ENCODE measurements at regions not wholly inside any gene's neighbourhood (a gene's known extent, or its start where the extent isn't known, plus 50 kb on each side); places are given as distances from the start of the nearest gene placed in this dataset.
A peak's percentile ranks its signal among the peaks of the same experiment; 100 is the strongest.

DNA sequence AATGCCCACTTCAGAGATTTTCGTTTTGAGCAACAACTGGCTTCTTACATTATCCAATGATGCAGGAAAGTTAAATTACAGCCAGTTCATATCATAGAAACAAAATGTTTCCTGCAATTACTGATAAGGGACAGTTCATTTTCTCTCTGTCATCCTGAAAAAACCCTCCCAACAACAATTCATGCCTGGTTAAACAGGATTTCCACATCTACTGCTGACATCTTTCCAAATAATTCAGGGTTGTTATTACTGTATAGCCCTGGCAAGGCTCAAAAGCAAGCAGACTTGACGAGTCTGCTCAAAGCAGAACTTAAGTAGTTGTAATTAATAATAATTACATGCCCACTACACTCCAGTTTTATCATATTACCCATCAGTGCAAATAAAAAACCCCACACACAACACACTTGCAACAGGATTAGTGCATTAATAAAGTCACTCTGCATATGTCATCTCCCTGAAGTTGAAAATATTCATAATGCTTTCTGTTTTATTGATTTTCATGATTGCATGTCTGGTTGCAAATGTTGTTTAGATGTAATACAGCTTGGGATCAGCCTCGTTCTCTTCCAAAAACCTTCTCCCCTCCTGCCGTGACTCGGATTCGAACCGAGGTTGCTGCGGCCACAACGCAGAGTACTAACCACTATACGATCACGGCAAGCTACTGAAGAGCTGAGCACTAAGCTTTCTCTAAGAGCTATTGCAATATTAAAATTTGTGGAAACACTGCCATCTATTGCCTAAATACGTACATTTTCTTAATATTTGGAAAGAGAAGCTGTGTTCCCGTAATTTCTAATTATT, 119.6 kb upstream of the NFIB start:
- DNase-seq (ENCODE audit: low spot score), result peak; percentile 20
- POLR2A ChIA-PET (ENCODE audit: low non-redundant PET), result no interaction called here
- CTCF ChIA-PET, result interaction anchor here (0.6 kb wide), 2 partner anchors 1006 to 1066 kb away, joined by 3 to 5 read pairs; no protein-coding TSS in a partner anchor
- H3K27ac ChIP-seq, result no peak overlapping the region
- TF ChIP-seq, protein P1, sequence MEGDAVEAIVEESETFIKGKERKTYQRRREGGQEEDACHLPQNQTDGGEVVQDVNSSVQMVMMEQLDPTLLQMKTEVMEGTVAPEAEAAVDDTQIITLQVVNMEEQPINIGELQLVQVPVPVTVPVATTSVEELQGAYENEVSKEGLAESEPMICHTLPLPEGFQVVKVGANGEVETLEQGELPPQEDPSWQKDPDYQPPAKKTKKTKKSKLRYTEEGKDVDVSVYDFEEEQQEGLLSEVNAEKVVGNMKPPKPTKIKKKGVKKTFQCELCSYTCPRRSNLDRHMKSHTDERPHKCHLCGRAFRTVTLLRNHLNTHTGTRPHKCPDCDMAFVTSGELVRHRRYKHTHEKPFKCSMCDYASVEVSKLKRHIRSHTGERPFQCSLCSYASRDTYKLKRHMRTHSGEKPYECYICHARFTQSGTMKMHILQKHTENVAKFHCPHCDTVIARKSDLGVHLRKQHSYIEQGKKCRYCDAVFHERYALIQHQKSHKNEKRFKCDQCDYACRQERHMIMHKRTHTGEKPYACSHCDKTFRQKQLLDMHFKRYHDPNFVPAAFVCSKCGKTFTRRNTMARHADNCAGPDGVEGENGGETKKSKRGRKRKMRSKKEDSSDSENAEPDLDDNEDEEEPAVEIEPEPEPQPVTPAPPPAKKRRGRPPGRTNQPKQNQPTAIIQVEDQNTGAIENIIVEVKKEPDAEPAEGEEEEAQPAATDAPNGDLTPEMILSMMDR (conservative IDR thresholded peaks at IDR 0.05; ENCODE audit: low read depth), result peak; percentile 27; the same call in 1 of the 2 replicates

DNA sequence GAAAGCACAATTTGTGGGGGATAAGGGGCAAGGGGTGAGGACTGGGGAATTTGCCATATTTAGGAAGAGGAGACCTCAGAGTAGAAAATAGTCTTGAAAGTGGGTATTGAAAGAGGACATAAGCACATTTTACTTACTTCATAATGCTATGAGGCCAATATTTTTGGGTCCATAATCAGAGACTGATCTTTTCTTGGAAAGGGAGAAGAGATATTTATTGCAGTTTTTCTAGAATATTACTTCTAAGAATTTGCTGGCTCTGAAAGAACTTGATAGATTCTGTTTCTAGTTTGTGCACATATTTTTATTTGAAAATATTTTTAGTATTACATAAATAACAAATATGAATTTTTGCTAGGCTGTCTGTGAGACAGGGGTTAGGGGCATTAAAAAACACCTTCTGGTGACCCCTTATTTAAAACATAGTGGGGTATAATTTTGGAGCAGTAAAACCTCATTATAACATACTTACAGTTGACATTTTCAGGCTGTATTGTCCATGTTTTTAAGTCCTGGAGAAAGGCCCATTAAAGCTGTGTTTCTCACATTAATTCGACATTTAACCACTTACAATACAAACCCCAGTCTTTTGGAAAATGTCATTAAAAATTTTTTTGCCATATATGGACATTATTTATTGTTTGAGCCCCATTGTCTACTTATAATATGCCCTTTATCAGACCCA, 118.9 kb upstream of the NFIB start:
- TF ChIP-seq, protein P1 (conservative IDR thresholded peaks at IDR 0.05; ENCODE audit: low read depth), result no peak
- POLR2A ChIA-PET (ENCODE audit: low non-redundant PET), result no interaction called here
- CTCF ChIA-PET, result no interaction called here
- H3K27ac ChIP-seq, result no peak overlapping the region
- no peak for DNase-seq (ENCODE audit: low spot score)

DNA sequence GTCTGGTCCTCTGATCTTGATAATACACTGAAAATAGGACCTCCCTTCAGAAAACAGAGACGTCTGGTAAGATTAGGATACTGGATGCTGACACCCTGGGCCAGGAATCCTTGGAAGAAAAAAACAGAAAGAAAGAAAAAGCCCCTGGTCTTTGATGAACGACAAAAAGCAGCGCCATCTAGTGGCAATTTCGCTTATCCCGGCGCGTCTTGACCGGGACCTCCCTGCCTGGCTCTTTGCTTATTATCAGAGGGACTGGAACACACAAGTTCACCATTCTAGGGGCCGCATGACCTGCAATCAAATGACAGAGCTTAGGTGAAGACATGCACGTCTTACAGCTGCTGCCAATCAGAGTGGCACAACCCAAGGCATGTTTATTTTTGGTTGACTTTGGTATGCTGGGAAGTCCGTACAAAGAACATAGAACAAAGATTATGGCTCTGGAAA, 114.9 kb upstream of the NFIB start:
- TF ChIP-seq, protein P1 (conservative IDR thresholded peaks at IDR 0.05; ENCODE audit: low read depth), result peak; percentile 85
- peak; percentile 45 for DNase-seq (ENCODE audit: low spot score)
- H3K27ac ChIP-seq, result no peak overlapping the region
- POLR2A ChIA-PET (ENCODE audit: low non-redundant PET), result no interaction called here
- CTCF ChIA-PET, result interaction anchor here (0.6 to 1.0 kb wide), 5 partner anchors 13 to 1520 kb away, joined by 3 to 4 read pairs (median 3); no protein-coding TSS in a partner anchor

DNA sequence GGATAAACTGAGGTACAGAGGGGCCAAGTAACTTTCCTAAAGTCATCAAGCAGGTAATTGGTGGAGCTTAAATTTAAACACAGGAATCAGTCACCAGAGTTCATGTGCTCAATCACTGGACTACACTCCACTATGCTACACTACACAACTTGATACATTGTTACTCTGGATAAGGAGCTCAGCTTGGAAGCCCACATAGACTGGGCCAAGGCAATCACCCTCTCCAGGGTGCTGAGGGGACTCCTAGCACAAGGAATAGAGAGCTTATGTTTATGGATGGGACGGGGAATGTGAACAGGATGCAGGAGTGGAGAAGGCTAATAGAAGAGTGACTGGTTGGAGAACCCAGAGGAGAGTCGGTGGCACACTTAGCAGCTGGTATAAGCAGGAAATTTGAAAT, 113.5 kb upstream of the NFIB start:
- TF ChIP-seq, protein P1 (conservative IDR thresholded peaks at IDR 0.05; ENCODE audit: low read depth), result no peak
- CTCF ChIA-PET, result interaction anchor here (0.5 to 0.7 kb wide), 3 partner anchors 147 to 928 kb away, joined by 3 to 5 read pairs (median 3); no protein-coding TSS in a partner anchor
- H3K27ac ChIP-seq, result no peak overlapping the region
- DNase-seq (ENCODE audit: low spot score), result no peak
- POLR2A ChIA-PET (ENCODE audit: low non-redundant PET), result no interaction called here

GRCh38 chr9:14424983-14425382, 111.0 kb upstream of the NFIB start:
- TF ChIP-seq, protein P1 (conservative IDR thresholded peaks at IDR 0.05; ENCODE audit: low read depth), result no peak
- no peak for DNase-seq (ENCODE audit: low spot score)
- POLR2A ChIA-PET (ENCODE audit: low non-redundant PET), result no interaction called here
- no peak overlapping the region for H3K27ac ChIP-seq
- CTCF ChIA-PET, result interaction anchor here (0.7 kb wide), 1 partner anchor 1077 kb away, joined by 4 read pairs; no protein-coding TSS in a partner anchor

- TF ChIP-seq, protein P1 (conservative IDR thresholded peaks at IDR 0.05; ENCODE audit: low read depth), result no peak
- no peak overlapping the region for H3K27ac ChIP-seq
- no peak for DNase-seq (ENCODE audit: low spot score)
- POLR2A ChIA-PET (ENCODE audit: low non-redundant PET), result no interaction called here
- CTCF ChIA-PET, result interaction anchor here (0.5 to 0.7 kb wide), 2 partner anchors 1076 to 1516 kb away, joined by 3 to 4 read pairs; no protein-coding TSS in a partner anchor
Measured at GRCh38 chr9:14424289-14424688, 110.3 kb upstream of the NFIB start.
